CD4-positive, CD25-positive, alpha-beta regulatory T cell (primary cell): ENCODE measurements at regions not wholly inside any gene's neighbourhood (a gene's known extent, or its start where the extent isn't known, plus 50 kb on each side); places are given as distances from the start of the nearest gene placed in this dataset.

Experiments
- ATAC-seq, 2 donors: fragments of 150-1000 bp; cut with Tn5 transposase; one replicate each; pipeline ENCODE4 v1.10.0; 2021; ENCODE audit warnings: low read depth in 2 of 2, moderate number of reproducible peaks in 2 of 2, moderate library complexity in 1 of 2
- DNase-seq, 3 donors: peaks; one replicate each; pipeline versions ENCODE4 v3.0.0 to v3.0.0-alpha.2; 2012 to 2022; ENCODE audit warnings: mixed read lengths in 1 of 3
- H3K27ac ChIP-seq: one replicate; pipeline ENCODE4 v1.7.0; 2013; ENCODE audit warnings: mild to moderate bottlenecking, low read length; ENCODE audit not compliant: insufficient read depth, poor library complexity, severe bottlenecking
- H3K27me3 ChIP-seq: one replicate; pipeline ENCODE4 v1.7.0; 2013; ENCODE audit warnings: low read length; ENCODE audit not compliant: control insufficient read depth, insufficient read depth
- H3K36me3 ChIP-seq: one replicate; pipeline ENCODE4 v1.7.0; 2013; ENCODE audit warnings: mild to moderate bottlenecking, low read length, moderate library complexity; ENCODE audit not compliant: control insufficient read depth, insufficient read depth
- H3K4me1 ChIP-seq: 2 replicates; pipeline ENCODE4 v1.7.0; 2013; ENCODE audit warnings: mild to moderate bottlenecking, low read length; ENCODE audit not compliant: insufficient read depth, control insufficient read depth, poor library complexity, severe bottlenecking
- H3K4me3 ChIP-seq: one replicate; pipeline ENCODE4 v1.7.0; 2013; ENCODE audit warnings: low read depth, mild to moderate bottlenecking, low read length, moderate library complexity
- H3K9me3 ChIP-seq, 2 experiments: 1 replicate in 1 of 2; 2 replicates in 1 of 2; pipeline ENCODE4 v1.7.0; 2013; ENCODE audit warnings: low read length in 2 of 2, mild to moderate bottlenecking in 1 of 2, moderate library complexity in 1 of 2; ENCODE audit not compliant: control insufficient read depth in 2 of 2
- H3K27ac Mint-ChIP-seq, 3 donors: one replicate each; pipeline ENCODE4 v1.8.0; 2020 to 2022; ENCODE audit warnings: mild to moderate bottlenecking in 3 of 3, mixed read lengths in 3 of 3, moderate library complexity in 2 of 3
- H3K27me3 Mint-ChIP-seq: one replicate; pipeline ENCODE4 v1.8.0; 2022; ENCODE audit warnings: mild to moderate bottlenecking, mixed read lengths
- H3K36me3 Mint-ChIP-seq: one replicate; pipeline ENCODE4 v1.8.0; 2020; ENCODE audit warnings: mixed read lengths
- H3K4me1 Mint-ChIP-seq, 4 donors: one replicate each; pipeline ENCODE4 v1.8.0; 2020 to 2022; ENCODE audit warnings: mixed read lengths in 4 of 4, mild to moderate bottlenecking in 1 of 4
- H3K4me3 Mint-ChIP-seq, 4 donors: one replicate each; pipeline ENCODE4 v1.8.0; 2020 to 2022; ENCODE audit warnings: mild to moderate bottlenecking in 4 of 4, mixed read lengths in 4 of 4, moderate library complexity in 3 of 4
- H3K9me3 Mint-ChIP-seq, 7 donors: one replicate each; pipeline ENCODE4 v1.8.0; 2020 to 2022; ENCODE audit warnings: mixed read lengths in 7 of 7, mild to moderate bottlenecking in 3 of 7, moderate library complexity in 2 of 7

DNA sequence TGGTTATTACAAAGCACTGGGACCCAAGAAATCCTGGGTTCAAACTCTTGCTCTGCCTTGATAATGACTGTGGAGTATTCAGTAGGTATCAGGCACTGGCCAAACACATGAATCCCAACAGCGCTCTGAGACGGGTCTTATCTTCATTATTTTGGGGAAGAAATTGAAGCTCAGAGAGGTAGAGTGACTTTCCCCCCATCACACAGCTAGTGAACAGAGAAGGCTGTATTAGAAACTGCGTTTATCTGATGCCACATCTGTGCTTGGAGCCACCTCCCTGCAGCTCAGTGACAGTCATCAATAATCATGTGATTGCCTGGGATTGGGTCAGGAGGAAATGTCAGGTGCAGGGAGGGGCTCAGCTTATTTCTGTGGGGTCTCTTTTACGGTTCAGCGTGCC lies 225.4 kb upstream of the LHX5 start:
- Histone ChIP-seq H3K36me3 (no peaks in the 10 kb centered on the region), H3K27me3 (no peaks in the 10 kb centered on the region), H3K4me3 (no peak overlapping the region), H3K27ac (no peak overlapping the region), H3K4me1 (no peaks in the 10 kb centered on the region), H3K9me3 (no peaks in the 10 kb centered on the region)
- Mint-ChIP-seq H3K27me3 (peaks cover 9% of the 10 kb centered on the region), H3K4me3 (no peak overlapping the region), H3K27ac (no peak overlapping the region), H3K4me1 (no peaks in the 10 kb centered on the region), H3K36me3 (no peaks in the 10 kb centered on the region), H3K9me3 (peaks cover 0 to 3% (median 0%) of the 10 kb centered on the region in 7 donors)
- DNase-seq (no peak), ATAC-seq (no peak)

DNA sequence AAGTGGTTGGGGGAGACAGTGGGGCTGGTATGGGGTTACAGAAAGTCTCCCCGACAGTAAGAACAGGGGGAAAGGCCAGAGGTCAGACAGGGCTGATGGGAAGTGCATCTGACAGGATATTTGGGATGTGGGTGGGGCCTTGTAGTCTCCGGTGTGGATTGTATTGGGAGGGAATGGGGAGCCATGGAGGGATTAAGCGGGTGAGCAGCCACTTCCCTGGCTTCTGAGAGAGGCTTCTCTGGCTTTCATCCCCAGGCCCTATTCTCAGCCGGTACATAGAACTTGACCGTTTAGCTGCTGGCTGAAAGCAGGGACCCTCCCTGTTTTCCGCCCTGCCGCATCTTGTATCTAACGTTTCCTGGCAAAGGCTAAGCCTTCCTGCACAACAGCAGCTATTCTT lies 222.0 kb upstream of the LHX5 start:
- Mint-ChIP-seq H3K36me3 (no peaks in the 10 kb centered on the region), H3K27me3 (peaks cover 4% of the 10 kb centered on the region), H3K4me3 (no peak overlapping the region), H3K27ac (no peak overlapping the region), H3K4me1 (no peaks in the 10 kb centered on the region), H3K9me3 (no peaks in the 10 kb centered on the region)
- Histone ChIP-seq H3K4me3 (no peak overlapping the region), H3K27ac (no peak overlapping the region), H3K36me3 (no peaks in the 10 kb centered on the region), H3K27me3 (no peaks in the 10 kb centered on the region), H3K9me3 (no peaks in the 10 kb centered on the region), H3K4me1 (no peaks in the 10 kb centered on the region)
- no peak for DNase-seq
- ATAC-seq = no peak

DNA sequence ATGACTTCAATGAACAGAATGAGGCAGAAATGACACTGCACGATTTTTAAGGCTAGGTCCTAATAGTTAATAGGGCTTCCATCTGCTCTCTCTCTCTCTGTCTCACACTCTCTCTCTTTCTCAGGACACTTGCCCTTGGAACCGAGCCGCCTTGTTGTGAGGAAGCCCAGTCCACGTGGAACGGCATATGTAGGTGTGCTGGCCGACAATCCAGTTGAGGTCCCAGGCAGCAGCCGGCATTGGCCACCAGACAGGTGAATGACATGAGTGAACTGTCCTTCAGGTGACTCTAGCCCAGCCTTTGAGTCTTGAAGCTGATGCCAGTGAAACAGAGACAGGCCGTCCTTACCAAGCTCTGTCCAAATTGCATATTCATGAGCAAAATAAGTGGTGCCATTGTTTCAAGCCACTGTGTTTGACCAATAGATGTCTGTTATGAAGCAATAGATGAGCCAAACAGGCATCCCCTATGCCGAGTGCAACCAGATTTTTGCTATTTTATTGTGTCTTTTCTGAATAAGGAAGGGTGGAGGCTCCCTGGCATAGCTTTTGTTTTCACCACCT lies 217.5 kb upstream of the LHX5 start:
- H3K36me3 Mint-ChIP-seq = no peaks in the 10 kb centered on the region
- Histone ChIP-seq H3K27ac (no peak overlapping the region), H3K36me3 (no peaks in the 10 kb centered on the region), H3K4me1 (no peaks in the 10 kb centered on the region), H3K4me3 (no peak overlapping the region), H3K9me3 (no peaks in the 10 kb centered on the region), H3K27me3 (no peaks in the 10 kb centered on the region)
- peaks cover 4% of the 10 kb centered on the region for H3K27me3 Mint-ChIP-seq
- no peak overlapping the region for H3K4me3 Mint-ChIP-seq
- H3K27ac Mint-ChIP-seq = no peak overlapping the region
- no peak for ATAC-seq
- DNase-seq = no peak
- no peaks in the 10 kb centered on the region for H3K4me1 Mint-ChIP-seq
- no peaks in the 10 kb centered on the region for H3K9me3 Mint-ChIP-seq

DNA sequence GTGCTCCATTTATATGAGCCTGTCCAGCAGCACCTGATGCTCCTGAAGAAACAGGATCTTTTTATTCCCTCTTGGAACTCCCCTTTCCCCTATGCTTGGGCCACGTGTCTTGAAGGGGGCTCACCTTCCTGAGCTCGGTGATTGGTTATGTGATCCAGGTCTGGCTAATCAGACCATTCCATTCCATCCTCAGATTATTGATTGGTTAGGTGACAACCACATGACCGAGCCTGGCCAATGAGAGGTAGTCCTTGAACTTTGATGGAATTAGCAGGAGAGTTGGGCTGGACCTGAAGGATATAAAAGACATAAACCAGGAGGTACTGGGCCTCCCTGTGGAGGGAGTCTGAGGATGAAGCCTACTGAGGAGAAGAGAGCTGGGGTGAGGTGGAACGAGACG lies 216.6 kb upstream of the LHX5 start:
- Histone ChIP-seq H3K27me3 (no peaks in the 10 kb centered on the region), H3K9me3 (no peaks in the 10 kb centered on the region), H3K4me3 (no peak overlapping the region), H3K27ac (no peak overlapping the region), H3K4me1 (no peaks in the 10 kb centered on the region), H3K36me3 (no peaks in the 10 kb centered on the region)
- ATAC-seq (no peak), DNase-seq (no peak)
- Mint-ChIP-seq H3K27ac (no peak overlapping the region), H3K4me1 (no peaks in the 10 kb centered on the region), H3K36me3 (no peaks in the 10 kb centered on the region), H3K27me3 (peaks cover 4% of the 10 kb centered on the region), H3K4me3 (no peak overlapping the region), H3K9me3 (no peaks in the 10 kb centered on the region)

DNA sequence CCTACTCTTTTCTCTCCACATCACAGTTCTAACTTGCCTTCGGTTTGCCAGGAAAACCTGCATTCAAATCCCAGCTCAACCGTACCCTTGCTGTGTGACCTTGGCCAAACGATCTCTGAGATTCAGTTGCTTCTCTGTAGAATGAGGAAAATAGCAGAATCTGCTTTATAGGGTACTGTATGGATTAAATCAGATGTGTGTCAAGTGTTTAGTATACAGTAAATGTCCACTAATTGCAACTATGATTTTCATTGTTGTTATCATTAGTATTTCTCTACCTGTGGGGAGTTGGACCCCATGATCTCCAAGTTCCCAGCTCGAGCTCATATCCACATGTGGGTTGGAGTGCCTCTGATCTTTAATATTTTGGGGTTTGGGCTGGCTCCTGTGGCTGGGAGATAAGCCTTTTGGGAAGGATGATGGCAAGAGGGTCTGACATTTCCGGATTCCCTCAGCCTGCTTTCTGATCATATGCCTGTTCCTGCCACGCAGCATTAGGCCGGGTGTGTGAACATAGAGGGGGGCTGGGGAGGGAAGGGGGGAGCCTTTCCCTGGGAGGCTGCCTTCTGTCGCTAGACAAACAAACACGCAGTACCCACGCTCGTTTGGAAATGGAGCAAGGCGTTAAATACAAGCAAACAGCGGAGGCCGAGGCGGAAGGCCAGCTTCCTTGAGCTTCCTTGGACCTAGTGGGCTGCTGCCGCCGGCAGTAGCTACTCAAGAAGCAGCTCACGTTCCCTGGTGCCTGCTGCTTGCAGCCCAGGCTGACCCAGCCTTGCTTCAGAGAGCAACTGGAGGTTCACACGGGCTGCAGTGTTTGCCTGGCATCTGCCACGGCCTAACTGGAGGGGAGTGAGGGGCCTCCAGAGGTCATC lies 213.5 kb upstream of the LHX5 start:
- H3K9me3 ChIP-seq = no peaks in the 10 kb centered on the region
- Mint-ChIP-seq H3K4me1 (no peaks in the 10 kb centered on the region), H3K27me3 (peaks cover 4% of the 10 kb centered on the region), H3K9me3 (no peaks in the 10 kb centered on the region), H3K27ac (no peak overlapping the region), H3K4me3 (no peak overlapping the region), H3K36me3 (no peaks in the 10 kb centered on the region)
- ATAC-seq = no peak
- no peaks in the 10 kb centered on the region for H3K36me3 ChIP-seq
- no peak for DNase-seq
- H3K4me1 ChIP-seq = no peaks in the 10 kb centered on the region
- no peak overlapping the region for H3K27ac ChIP-seq
- no peak overlapping the region for H3K4me3 ChIP-seq
- no peaks in the 10 kb centered on the region for H3K27me3 ChIP-seq

DNA sequence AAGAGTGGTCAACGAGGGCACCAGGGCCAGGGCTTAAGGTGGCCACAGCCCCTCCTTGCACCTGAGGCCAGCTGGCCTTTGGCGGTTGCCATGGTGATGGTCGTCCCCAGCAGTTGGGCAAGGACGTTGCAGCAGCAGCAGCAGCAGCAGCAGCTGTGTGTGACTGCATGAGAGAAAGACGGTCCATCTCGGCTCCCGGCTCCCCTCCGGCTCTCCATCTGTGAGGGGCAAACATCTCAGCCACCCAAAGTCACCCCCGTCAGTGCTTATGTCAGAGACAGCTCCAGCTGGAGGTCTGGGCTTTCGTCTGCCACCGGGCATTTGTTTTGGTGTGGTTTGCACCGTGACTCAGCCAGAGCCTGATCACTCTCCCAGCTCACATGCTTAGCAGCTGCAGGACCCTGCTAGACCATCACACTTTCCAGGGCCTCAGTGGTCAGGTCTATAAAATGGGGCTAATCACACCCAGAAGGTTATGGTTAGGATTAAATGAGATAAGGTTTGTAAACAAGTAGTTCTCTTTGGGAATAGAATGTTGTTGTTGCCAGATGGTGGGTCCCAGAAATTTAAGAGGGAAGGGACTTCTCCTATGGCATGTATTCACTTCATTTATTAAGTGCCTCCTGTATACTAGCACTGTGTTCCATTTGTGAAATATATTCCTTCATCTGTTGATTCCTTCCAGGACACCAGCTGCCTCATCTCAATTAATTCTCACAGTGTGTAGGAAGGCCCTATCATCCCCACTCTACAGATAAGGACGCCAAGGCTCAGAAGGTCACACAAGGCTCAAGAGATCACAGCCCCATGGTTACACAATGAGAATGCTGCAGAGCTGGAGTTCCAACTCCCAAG lies 212.6 kb upstream of the LHX5 start:
- H3K36me3 ChIP-seq = no peaks in the 10 kb centered on the region
- DNase-seq = no peak
- no peak overlapping the region for H3K27ac ChIP-seq
- no peaks in the 10 kb centered on the region for H3K27me3 ChIP-seq
- Mint-ChIP-seq H3K27ac (no peak overlapping the region), H3K4me3 (no peak overlapping the region), H3K9me3 (no peaks in the 10 kb centered on the region), H3K27me3 (peaks cover 4% of the 10 kb centered on the region), H3K4me1 (no peaks in the 10 kb centered on the region), H3K36me3 (no peaks in the 10 kb centered on the region)
- no peak overlapping the region for H3K4me3 ChIP-seq
- H3K9me3 ChIP-seq = no peaks in the 10 kb centered on the region
- no peak for ATAC-seq
- H3K4me1 ChIP-seq = no peaks in the 10 kb centered on the region

DNA sequence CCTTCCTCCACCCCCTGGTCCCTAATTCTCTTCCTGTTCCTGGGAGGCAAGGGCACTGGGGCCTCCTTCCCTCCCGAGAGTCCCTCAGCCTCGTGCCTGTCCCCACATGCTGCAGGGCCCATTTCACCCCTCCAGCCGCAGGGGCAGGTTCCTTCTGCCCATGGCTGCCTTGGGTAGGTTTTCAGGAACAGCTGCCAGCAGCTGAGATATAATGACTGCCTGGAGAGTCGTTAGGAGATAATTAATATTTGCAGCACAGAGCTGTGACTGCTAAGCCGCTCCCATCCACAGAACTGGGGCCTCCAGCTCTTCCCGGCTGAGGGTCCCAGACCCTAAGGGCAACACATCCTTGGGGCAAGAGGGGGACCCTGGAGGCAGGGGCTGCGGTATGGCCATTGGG lies 211.9 kb upstream of the LHX5 start:
- Mint-ChIP-seq H3K9me3 (no peaks in the 10 kb centered on the region), H3K36me3 (no peaks in the 10 kb centered on the region)

More for the DNA sequence above, 211.9 kb upstream of the LHX5 start:
- no peak overlapping the region for H3K4me3 ChIP-seq
- ATAC-seq (no peak), DNase-seq (no peak)
- Mint-ChIP-seq H3K4me1 (no peaks in the 10 kb centered on the region), H3K27ac (no peak overlapping the region), H3K27me3 (peaks cover 4% of the 10 kb centered on the region), H3K4me3 (no peak overlapping the region)
- no peaks in the 10 kb centered on the region for H3K36me3 ChIP-seq
- H3K4me1 ChIP-seq = no peaks in the 10 kb centered on the region
- H3K27ac ChIP-seq = no peak overlapping the region
- no peaks in the 10 kb centered on the region for H3K27me3 ChIP-seq
- H3K9me3 ChIP-seq = no peaks in the 10 kb centered on the region
